Mammary epithelial cell (primary cell): ENCODE measurements at regions not wholly inside any gene's neighbourhood (a gene's known extent, or its start where the extent isn't known, plus 50 kb on each side); places are given as distances from the start of the nearest gene placed in this dataset.

ENCODE experiments used
- CTCF ChIP-seq, 2 donors: IDR thresholded peaks in 1 of 2; conservative IDR thresholded peaks in 1 of 2; 2 replicates each; pipeline ENCODE4 v1.5.1; 2011 to 2012; ENCODE audit warnings: inconsistent platforms in 2 of 2, low read length in 2 of 2, mild to moderate bottlenecking in 2 of 2, control low read depth in 1 of 2, low read depth in 1 of 2; ENCODE audit not compliant: insufficient read depth in 1 of 2; ENCODE audit errors: extremely low read depth in 1 of 2
- EZH2 ChIP-seq: IDR thresholded peaks from 2 replicates; pipeline ENCODE4 v1.6.1; 2012; ENCODE audit warnings: low read length, inconsistent platforms, borderline replicate concordance

- TF ChIP-seq CTCF (conservative IDR thresholded peaks at IDR 0.05 in 1 of 2, IDR thresholded peaks at IDR 0.05 in 1 of 2; ENCODE audit: extremely low read depth in 1 of 2, insufficient read depth in 1 of 2, low read depth in 1 of 2, low read length in 2 of 2), result no peak
- TF ChIP-seq EZH2, result no peak
These were observed 98.6 kb upstream of the MAP4K3 start for GRCh38 chr2:39535636-39536185.
